KMS-11 (cell line): ENCODE measurements at regions not wholly inside any gene's neighbourhood (a gene's known extent, or its start where the extent isn't known, plus 50 kb on each side); places are given as distances from the start of the nearest gene placed in this dataset.

ENCODE experiments used
- H2AFZ ChIP-seq: fragments of 200-600 bp; sonication (generic); 2 replicates; pipeline ENCODE4 v1.6.1; 2016; ENCODE audit warnings: antibody characterized with exemption, mixed run types, low read depth
- H3K27ac ChIP-seq: fragments of 200-600 bp; sonication (generic); 2 replicates; pipeline ENCODE4 v1.6.1; 2016; ENCODE audit warnings: mild to moderate bottlenecking, mixed run types
- H3K27me3 ChIP-seq: fragments of 200-600 bp; sonication (generic); 2 replicates; pipeline ENCODE4 v1.6.1; 2017; ENCODE audit warnings: mild to moderate bottlenecking, low read depth, mixed run types, moderate library complexity; ENCODE audit not compliant: insufficient read depth
- H3K36me3 ChIP-seq: fragments of 200-600 bp; sonication (generic); 2 replicates; pipeline ENCODE4 v1.6.1; 2017; ENCODE audit warnings: mild to moderate bottlenecking, mixed run types; ENCODE audit not compliant: insufficient read depth
- H3K4me1 ChIP-seq: fragments of 200-600 bp; sonication (generic); 2 replicates; pipeline ENCODE4 v1.6.1; 2016; ENCODE audit warnings: mild to moderate bottlenecking, low read depth, mixed run types; ENCODE audit not compliant: poor library complexity, severe bottlenecking
- H3K4me2 ChIP-seq: fragments of 200-600 bp; sonication (generic); 2 replicates; pipeline ENCODE4 v1.7.0; 2016; ENCODE audit warnings: mild to moderate bottlenecking, mixed run types
- H3K4me3 ChIP-seq: fragments of 200-600 bp; sonication (generic); IDR thresholded peaks from 2 replicates; pipeline ENCODE4 v1.6.1; 2017; ENCODE audit warnings: low read depth, low read length, mixed read lengths; ENCODE audit not compliant: insufficient read depth
- H3K79me2 ChIP-seq: fragments of 200-600 bp; sonication (generic); 2 replicates; pipeline ENCODE4 v1.6.1; 2016; ENCODE audit warnings: low read depth, mixed run types; ENCODE audit not compliant: insufficient read depth
- H3K9ac ChIP-seq: fragments of 200-600 bp; sonication (generic); 2 replicates; pipeline ENCODE4 v1.6.1; 2016; ENCODE audit warnings: mild to moderate bottlenecking, mixed run types
- H4K20me1 ChIP-seq: fragments of 200-600 bp; sonication (generic); 2 replicates; pipeline ENCODE4 v1.6.1; 2016; ENCODE audit warnings: mild to moderate bottlenecking, mixed run types; ENCODE audit not compliant: insufficient read depth
- CTCF ChIP-seq: fragments of 200-600 bp; sonication (generic); conservative IDR thresholded peaks from 2 replicates; pipeline ENCODE4 v1.6.1; 2017; ENCODE audit warnings: low read depth, mild to moderate bottlenecking, antibody characterized with exemption, low read length, moderate library complexity, mixed read lengths

GRCh38 chr3:59596741-59597140 lies 546.9 kb upstream of the CFAP20DC start:
- no peaks in the 10 kb centered on the region for H3K27me3 ChIP-seq

DNA sequence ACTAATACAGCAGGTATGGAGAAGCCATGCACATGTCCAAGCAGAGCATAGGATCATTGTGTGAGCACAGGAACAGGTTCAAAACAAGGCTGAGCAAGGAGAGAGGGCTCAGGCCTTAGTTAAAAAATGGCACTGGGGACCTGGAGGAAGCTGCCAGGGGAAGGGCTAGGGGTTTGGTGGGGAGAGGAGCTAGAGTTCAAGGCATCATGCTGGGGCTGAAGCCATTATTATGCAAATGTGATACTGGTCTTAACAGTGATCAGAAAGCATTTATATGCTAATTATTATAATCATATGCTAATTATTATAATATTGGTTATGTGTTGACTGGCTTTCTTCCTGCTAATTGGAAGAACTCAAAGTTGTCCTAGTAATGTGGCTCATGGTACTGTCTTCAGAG lies 546.0 kb upstream of the CFAP20DC start:
- no peak overlapping the region for H3K9ac ChIP-seq
- no peaks in the 10 kb centered on the region for H3K27me3 ChIP-seq
- no peaks in the 10 kb centered on the region for H3K4me1 ChIP-seq
- no peak overlapping the region for H3K4me2 ChIP-seq
- no peaks in the 10 kb centered on the region for H3K79me2 ChIP-seq
- no peak overlapping the region for H2AFZ ChIP-seq
- no peak overlapping the region for H3K27ac ChIP-seq
- no peak overlapping the region for H3K4me3 ChIP-seq
- TF ChIP-seq CTCF, result no peak
- H3K36me3 ChIP-seq, result no peaks in the 10 kb centered on the region
- no peaks in the 10 kb centered on the region for H4K20me1 ChIP-seq

More at GRCh38 chr3:59596741-59597140, 546.9 kb upstream of the CFAP20DC start:
- Histone ChIP-seq H2AFZ (no peak overlapping the region), H3K4me1 (no peaks in the 10 kb centered on the region), H3K4me3 (no peak overlapping the region), H3K4me2 (no peak overlapping the region), H3K36me3 (no peaks in the 10 kb centered on the region), H4K20me1 (no peaks in the 10 kb centered on the region), H3K27ac (no peak overlapping the region), H3K79me2 (no peaks in the 10 kb centered on the region), H3K9ac (no peak overlapping the region)
- no peak for TF ChIP-seq CTCF

GRCh38 chr3:59593380-59593779 lies 543.6 kb upstream of the CFAP20DC start:
- TF ChIP-seq CTCF, result no peak
- H3K4me1 ChIP-seq, result no peaks in the 10 kb centered on the region
- no peaks in the 10 kb centered on the region for H3K27me3 ChIP-seq
- no peaks in the 10 kb centered on the region for H4K20me1 ChIP-seq
- no peak overlapping the region for H3K27ac ChIP-seq
- no peak overlapping the region for H3K9ac ChIP-seq
- H3K4me2 ChIP-seq, result no peak overlapping the region
- H3K4me3 ChIP-seq, result no peak overlapping the region
- no peaks in the 10 kb centered on the region for H3K36me3 ChIP-seq
- H2AFZ ChIP-seq, result no peak overlapping the region
- no peaks in the 10 kb centered on the region for H3K79me2 ChIP-seq

GRCh38 chr3:59580996-59581395 lies 531.2 kb upstream of the CFAP20DC start:
- H3K27me3 ChIP-seq, result no peaks in the 10 kb centered on the region
- no peaks in the 10 kb centered on the region for H3K79me2 ChIP-seq
- H3K4me1 ChIP-seq, result no peaks in the 10 kb centered on the region
- no peak overlapping the region for H3K4me3 ChIP-seq
- TF ChIP-seq CTCF, result no peak
- no peaks in the 10 kb centered on the region for H3K36me3 ChIP-seq
- H3K9ac ChIP-seq, result no peak overlapping the region
- H3K27ac ChIP-seq, result no peak overlapping the region
- H4K20me1 ChIP-seq, result no peaks in the 10 kb centered on the region
- no peak overlapping the region for H3K4me2 ChIP-seq
- no peak overlapping the region for H2AFZ ChIP-seq
